GM19463 (cell line): ENCODE measurements at regions not wholly inside any gene's neighbourhood (a gene's known extent, or its start where the extent isn't known, plus 50 kb on each side); places are given as distances from the start of the nearest gene placed in this dataset.

Source experiments
- ATAC-seq: cut with Tn5 transposase; IDR thresholded peaks from one replicate; pipeline ENCODE4 v1.9.1; 2021; ENCODE audit warnings: mild to moderate bottlenecking, moderate library complexity; ENCODE audit not compliant: unreplicated experiment

DNA sequence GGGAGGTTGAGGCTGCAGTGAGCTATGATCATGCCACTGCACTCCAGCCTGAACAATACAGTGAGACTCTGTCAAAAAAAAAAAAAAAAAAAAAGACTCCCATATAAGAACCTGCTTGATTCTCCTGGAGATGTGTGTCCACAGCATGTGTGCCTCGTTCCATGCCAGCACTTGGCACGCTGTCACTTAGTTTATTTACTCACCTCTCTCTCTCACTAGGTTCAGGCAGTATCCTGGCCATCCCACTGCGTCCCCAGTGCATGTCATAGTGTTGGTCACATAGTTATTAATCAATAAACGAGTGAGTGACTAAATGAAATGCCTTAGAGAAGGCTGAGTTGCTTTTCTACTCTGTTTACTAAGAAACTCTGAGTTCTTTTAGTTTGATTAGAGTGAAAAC is 79.1 kb upstream of the GPR12 start:
- no peak for ATAC-seq

DNA sequence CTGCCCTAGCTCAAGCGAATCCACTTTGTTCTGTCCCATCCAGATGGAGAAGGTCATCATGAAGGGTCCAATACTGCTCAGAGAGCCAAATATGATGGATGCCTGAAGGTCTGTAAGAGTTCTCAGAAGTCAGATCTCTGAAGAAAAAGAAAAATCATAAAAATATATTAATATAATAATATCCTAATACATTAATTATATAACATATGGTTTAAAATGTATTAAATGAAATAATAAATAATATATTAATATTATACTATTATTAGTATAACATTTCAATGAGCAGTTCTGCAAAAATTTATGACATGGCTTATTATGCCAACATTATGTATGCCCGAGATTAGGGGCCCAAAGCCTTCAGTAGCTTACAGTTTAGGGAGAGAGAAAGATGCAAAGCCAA is 78.2 kb upstream of the GPR12 start:
- ATAC-seq: no peak

DNA sequence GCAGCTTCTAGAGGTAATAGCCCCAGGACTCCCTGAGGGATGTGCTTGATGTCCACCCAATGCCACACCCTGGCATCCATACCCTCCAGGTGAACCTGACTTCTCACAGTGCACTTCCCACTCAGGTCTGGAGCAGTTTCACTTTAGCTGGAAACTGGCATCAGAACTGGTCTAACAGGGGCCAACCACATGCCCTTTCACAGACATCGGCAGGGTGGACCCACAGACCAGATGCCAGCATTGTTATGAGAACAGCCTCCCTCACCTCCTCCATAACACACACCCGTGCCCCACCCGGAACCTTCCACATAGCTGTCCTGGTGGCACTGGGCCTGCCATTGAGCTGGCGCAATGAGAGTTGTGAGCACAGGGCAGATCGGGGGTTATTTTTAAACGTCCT is 77.4 kb upstream of the GPR12 start:
- ATAC-seq: no peak

DNA sequence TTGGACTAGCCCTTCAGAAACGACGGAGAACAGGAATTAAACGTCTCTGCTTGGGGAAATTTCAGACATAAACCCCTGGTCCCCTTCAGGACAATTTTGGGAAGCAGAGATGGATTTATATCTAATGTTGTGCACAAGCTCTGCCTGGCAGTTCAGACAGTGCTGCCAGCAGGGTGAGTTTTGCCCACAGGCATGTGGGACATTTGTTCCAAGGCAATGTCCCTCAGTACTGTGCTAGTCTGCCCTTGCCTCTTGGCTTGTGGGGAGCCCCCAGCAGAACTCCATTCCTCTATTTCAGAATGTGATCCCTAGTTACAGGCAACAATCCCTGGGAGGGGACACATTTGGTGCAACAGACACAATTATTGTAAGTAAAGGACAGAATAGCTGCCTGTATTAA is 76.5 kb upstream of the GPR12 start:
- ATAC-seq: no peak

DNA sequence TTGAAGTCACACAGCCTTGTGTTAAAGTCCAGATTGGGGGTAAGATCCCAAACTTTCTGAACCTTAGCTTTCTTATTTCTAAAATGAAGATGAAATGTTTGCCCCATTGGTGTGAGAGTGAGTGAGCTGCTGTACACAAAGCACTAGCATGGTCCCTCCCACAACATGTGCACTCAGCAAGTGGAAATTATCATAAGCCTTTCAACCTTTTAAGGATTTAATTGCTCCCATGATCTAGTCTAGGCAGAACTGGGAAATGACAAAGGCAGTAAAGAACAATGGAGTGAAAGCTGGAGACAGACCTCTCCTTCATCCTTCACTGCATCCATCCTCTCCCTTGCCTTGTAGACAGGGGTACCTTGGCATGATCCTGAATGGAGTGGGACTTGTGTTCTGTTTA is 76.0 kb upstream of the GPR12 start:
- no peak for ATAC-seq

DNA sequence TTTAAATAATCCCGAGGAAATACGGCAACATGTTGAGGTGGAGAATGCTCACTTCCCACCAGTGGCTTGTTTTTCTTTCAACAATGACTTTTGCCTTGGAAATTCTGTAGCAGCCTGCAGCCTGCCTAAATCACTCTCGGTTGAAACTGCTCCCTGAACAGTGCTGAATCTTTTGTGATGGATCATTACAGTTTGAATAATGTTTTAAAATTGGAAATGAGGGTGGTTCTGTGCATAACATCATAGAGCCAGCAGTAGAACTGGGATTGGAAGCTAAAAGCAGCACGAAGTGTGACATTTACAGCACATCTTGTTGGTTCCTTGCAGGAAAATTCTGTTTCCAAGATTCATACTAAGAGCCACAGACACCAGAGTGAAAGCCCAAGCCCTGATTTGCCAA is 74.1 kb upstream of the GPR12 start:
- no peak for ATAC-seq

DNA sequence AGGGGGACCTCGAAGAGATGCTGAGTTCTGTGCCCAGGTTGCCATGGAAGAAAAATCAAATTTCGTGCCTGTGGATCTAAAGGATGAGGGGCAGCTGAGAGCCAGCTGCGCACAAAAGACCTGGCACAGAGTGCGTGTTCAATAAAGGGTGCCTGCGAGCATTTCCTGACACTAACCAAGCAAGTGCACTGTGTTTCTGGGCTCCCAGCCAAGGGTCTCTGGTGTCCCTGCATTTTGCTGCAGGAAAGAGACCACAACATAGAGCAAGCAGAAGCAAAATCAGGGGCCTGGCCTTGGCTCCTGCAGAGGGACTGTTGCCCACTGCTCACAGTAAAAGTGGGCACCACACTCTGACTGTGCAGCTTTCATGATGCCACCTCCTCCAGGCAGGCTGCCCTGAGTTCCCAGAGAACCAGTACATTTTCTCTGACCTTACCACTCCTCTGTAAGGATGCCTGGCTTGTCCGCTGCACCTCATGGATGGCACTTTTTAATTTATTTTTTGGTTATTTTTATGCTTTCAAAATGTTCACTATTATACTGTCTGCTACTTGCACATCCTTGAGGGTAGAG is 70.8 kb upstream of the GPR12 start:
- ATAC-seq: no peak

DNA sequence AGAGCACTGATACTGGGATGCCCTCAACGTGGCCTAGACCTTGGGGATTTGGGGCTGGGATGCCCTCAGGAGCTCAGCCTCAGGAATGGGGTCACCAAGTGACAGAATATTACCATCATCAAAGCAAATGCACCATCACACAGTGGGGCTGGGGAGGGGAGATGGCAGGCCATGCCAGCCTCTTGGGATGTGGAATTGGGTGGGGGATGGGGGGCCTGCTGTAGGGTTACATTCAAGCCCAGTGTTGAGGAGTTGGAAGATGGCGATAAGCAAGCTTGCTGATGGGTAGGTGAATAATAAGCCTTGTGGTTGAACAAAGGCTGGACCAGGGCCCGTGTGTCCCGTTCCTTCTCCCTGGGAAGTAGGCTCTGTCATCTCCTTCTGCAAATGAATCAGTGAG is 69.1 kb upstream of the GPR12 start:
- ATAC-seq: no peak

DNA sequence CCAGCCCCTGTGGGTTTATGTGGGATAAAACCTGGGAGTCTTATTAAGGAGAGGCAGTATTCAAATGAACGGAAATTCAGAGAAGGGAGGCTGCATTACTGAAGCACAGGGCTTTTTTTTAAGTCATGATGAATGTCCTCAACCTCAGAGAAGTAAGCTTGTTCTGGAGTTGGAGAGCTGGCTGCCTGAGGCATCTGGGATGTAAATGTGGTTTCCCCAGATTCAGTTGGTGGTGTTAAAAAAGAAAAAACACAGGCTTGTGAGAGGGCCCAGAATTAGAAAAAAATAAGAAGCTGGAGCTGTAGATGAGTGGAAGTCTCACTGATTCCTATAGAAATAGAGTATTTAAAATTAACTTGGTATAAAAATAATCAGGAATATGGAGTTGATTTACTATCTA is 64.0 kb upstream of the GPR12 start:
- ATAC-seq: no peak

DNA sequence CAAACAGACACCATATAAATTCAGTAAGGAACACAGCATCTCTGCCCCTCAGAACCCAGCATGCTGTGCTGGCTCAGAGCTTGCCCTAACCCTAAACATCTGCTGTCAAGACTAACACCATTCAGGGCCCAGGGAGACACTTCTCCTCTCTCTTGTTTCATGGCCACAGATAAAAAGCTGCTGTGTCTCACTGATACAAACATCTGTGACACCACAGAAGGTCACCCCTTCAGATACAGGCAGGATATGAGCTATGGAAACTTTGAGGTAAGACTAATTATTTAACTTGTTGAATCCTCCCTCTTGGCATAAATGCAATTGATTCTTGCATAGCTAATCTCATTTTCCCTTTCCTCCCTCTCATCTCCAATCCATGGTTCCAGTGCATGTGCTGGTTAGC is 61.6 kb upstream of the GPR12 start:
- ATAC-seq: no peak

DNA sequence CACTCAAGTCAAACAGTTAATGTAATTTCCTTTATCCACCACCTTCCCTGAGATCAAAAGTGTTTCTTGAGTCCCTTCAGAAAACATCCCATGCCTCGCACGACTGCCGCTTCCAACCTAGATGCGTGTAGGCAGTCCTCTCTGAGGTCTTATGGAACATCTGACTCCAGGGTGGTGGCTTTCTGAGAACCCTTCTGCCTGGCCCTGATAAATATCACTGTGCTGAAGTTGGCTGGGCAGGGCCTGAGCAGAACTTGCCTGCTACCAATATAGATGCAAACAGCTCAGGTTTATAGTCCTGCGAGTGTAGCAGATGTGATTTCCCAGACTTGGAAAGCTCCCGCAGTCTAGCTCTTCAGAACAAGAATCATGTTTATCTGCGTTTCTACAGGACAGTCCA is 61.1 kb upstream of the GPR12 start:
- ATAC-seq: no peak

DNA sequence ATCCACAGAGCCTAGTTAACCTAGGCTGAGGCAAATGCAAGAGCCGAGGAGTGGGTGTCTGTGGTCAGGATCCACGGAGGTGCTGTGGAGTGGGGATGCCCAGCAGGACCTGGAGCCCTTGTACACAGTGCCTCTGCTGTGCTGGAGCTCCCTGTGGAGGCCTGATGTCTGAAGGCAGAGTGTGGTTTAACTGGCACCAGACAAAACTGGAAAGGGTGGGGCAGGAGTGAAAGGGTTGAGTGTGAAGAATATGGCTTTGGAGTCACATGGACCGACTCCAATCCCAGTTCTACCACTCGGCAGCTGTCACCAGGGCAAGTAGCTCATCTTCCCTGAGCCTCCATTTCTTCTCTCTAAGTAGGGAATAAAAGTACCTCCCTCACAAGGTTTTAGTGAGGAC is 60.3 kb upstream of the GPR12 start:
- no peak for ATAC-seq

DNA sequence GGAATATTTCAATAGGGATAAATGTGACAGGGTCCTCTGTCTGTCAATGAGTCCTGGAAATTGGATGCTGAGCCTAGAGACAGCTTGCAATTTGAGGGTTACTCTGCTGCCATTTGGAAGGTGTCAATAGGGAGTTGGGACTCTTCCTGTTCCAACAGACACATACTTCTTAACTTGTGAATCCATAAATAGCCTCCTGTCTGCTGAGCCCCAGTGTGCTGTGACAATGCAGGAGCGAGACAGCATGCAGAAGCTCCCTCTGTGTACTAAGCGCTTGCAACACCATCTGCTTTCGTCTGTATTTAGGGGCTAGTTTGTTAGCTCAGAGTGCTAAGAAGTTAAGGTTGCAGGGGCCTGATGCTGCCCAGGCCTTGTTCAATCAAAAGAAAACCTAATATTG is 58.5 kb upstream of the GPR12 start:
- no peak for ATAC-seq

DNA sequence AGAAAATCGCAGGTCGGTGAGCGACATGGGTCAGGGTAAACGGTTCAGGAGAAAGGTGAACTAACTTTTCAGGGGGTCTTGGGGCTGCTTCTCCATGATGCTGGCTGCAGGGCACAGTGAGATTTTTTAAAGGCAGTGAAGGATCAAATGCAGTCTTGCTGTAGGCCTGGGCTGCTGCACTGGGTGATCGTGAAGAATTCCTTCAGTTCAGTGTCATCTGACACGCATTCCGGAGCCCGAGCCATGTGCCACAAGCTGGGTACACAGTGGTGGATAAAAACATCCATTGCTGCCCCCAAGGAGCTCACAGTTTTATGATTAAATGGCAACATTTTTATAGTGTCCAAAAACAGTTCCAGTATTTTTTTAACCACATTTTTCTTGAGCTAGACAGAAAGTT is 56.3 kb upstream of the GPR12 start:
- no peak for ATAC-seq

DNA sequence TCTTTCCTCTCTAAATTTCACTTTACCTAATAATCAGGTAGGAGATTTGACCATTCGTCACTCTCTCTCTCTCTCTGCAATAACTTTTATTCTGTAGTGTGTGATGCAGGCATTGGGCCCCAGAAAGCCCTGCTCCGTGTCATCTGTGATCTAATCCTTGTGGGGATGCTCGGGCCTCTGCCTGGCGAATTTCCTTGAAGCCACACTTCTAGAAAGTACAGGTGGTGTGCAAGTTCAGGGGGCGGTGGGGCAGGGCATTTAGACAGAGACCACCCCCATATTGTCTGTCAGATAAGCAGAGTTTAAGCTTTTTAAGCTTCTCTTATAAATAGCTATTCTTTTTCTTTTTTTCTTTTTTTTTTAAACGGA is 53.4 kb upstream of the GPR12 start:
- ATAC-seq: no peak

DNA sequence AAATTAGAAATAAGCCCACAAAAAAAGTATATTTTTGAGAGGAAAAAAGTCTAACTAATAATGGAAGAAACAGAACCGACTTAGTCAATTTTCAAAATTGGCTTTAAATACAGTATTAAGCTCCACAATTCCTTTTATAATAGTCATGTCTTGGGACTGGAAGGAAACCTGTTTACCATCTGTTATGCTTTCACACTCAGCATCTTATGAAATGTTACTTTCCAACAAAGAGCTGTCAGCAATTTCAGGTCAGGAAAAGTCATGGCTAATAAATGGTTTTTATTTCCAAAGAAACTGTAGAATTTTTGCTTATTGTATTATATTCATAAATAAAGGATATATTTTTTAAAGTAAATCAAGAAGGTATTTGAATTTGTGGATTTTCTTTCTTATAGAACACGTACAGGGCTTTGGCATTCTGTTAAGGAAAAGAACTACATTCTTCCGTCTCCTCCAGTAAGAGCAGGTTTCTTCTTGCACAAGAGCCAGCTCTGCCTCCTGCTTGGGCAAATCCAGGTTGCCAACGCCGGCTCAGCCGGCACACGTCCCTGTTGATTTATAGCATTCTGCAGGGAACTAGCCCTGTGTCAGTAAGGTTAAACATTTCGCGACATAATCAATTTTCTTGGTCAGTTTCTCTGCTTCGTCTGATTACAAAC is 52.9 kb upstream of the GPR12 start:
- no peak for ATAC-seq

DNA sequence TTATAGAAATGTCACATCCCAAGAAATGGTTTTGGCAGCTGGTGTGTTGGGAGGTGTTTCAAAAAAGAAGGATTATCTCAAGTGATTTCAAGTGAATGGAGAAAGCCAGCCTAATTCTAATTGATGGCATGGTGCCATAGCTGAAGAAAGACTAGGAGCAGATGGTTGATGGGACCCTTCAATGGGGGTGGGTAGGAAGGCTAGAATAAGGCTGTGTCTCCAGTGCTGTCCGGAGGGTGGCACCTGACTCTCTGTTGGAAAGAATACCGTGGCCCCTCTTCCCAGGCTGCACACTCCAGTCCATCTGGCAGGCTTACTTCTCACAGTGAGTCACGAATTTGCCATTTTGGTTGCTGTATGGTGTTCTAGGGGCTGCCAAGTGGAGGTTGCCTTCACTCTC is 51.0 kb upstream of the GPR12 start:
- ATAC-seq: no peak
